ENCODE measurements at regions not wholly inside any gene's neighbourhood (a gene's known extent, or its start where the extent isn't known, plus 50 kb on each side); places are given as distances from the start of the nearest gene placed in this dataset.

DNA sequence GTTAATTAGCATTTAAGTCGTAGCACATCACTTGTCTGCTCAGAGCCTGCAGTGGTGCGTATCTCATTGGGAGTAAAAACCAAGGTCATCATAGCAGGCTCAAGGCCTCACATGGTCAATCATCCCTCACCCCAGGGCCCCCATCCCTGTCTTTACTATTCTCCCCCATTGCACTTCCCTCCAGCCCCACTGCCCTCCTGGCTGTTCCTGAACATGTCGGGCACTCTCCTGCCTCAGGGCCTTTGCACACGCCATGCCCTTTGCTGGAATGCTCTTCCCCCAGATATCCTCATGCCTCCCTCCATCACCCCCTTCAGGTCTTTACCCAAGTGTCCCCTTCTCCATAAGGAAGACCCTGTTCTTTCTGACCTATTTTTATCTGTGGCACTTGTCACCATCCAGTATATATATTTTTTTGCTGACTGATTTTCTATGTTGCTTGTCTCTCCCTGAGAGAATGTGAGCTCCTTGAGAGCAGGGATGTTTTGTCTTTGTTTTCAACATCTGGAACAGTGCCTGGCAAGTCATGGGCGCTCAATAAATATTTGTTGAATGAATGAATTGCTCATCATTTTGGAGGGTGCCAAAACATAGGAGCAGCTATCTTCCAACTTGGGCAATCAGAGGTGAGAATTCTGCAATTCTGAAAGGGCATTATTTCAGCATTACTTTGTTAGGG lies 74.1 kb upstream of the POU3F1 start:
- Histone ChIP-seq H3K27me3 (peaks cover 13% of the 10 kb centered on the region), H3K4me1 (no peaks in the 10 kb centered on the region), H3K9me3 (no peaks in the 10 kb centered on the region), H3K4me3 (no peak overlapping the region), H3K27ac (no peak overlapping the region), H3K36me3 (no peaks in the 10 kb centered on the region)
- ATAC-seq = no peak
- TF ChIP-seq CTCF (IDR thresholded peaks at IDR 0.05) = no peak
- no peak for TF ChIP-seq POLR2AphosphoS5 (IDR thresholded peaks at IDR 0.05)
- TF ChIP-seq EP300 (IDR thresholded peaks at IDR 0.05) = no peak
- no peak for TF ChIP-seq POLR2A (IDR thresholded peaks at IDR 0.05)
- WGBS, 2 donors (ENCODE audit: low coverage in 1 of 2) = 76 to 98% methylated on average over 5 of the region's 5 CpGs

DNA sequence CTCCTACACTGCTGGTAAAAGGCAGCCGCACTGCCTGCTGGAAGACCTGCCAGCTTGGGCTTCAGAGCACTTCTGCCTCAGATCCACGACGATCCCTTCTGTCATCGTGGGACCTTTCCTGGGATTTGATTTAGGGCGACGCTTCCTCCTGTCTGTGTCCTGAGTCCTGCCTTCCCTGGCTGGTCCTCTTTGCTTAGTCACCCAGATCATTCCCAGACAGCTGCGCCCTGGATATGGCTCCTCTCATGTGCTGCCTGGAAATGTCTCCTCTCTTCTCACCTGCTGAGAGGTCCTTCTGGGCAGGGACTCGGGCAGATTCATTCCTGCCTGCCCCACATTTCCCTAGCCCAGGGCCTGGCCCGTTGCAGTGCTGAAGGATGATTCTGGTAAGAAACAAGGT lies 72.4 kb upstream of the POU3F1 start:
- H3K27ac ChIP-seq = no peak overlapping the region
- peaks cover 4% of the 10 kb centered on the region for H3K27me3 ChIP-seq
- 69 to 82% methylated on average over 7 of the region's 9 CpGs for WGBS, 2 donors (ENCODE audit: low coverage in 1 of 2)
- H3K9me3 ChIP-seq = no peaks in the 10 kb centered on the region
- no peaks in the 10 kb centered on the region for H3K36me3 ChIP-seq
- H3K4me1 ChIP-seq = peaks cover 0 to 4% (median 0%) of the 10 kb centered on the region in 3 donors
- H3K4me3 ChIP-seq = no peak overlapping the region
- ATAC-seq = no peak
- TF ChIP-seq POLR2AphosphoS5 (IDR thresholded peaks at IDR 0.05) = no peak
- no peak for TF ChIP-seq CTCF (IDR thresholded peaks at IDR 0.05)
- TF ChIP-seq POLR2A (IDR thresholded peaks at IDR 0.05) = no peak
- no peak for TF ChIP-seq EP300 (IDR thresholded peaks at IDR 0.05)

- H3K4me3 ChIP-seq = no peak overlapping the region
- WGBS, 2 donors (ENCODE audit: low coverage in 1 of 2) = 20% methylated on average over 1 of the region's 11 CpGs; no CpG with 5 or more reads in 1 of the 2 donors
- no peak overlapping the region for H3K27ac ChIP-seq
- no peaks in the 10 kb centered on the region for H3K27me3 ChIP-seq
- no peaks in the 10 kb centered on the region for H3K36me3 ChIP-seq
- peaks cover 0 to 4% (median 0%) of the 10 kb centered on the region in 3 donors for H3K4me1 ChIP-seq
- no peak for TF ChIP-seq POLR2AphosphoS5 (IDR thresholded peaks at IDR 0.05)
- no peak for TF ChIP-seq CTCF (IDR thresholded peaks at IDR 0.05)
- TF ChIP-seq POLR2A (IDR thresholded peaks at IDR 0.05) = no peak
- TF ChIP-seq EP300 (IDR thresholded peaks at IDR 0.05) = no peak
- H3K9me3 ChIP-seq = no peaks in the 10 kb centered on the region
- ATAC-seq = no peak
Measured at GRCh38 chr1:38117444-38117887, 70.9 kb upstream of the POU3F1 start.

DNA sequence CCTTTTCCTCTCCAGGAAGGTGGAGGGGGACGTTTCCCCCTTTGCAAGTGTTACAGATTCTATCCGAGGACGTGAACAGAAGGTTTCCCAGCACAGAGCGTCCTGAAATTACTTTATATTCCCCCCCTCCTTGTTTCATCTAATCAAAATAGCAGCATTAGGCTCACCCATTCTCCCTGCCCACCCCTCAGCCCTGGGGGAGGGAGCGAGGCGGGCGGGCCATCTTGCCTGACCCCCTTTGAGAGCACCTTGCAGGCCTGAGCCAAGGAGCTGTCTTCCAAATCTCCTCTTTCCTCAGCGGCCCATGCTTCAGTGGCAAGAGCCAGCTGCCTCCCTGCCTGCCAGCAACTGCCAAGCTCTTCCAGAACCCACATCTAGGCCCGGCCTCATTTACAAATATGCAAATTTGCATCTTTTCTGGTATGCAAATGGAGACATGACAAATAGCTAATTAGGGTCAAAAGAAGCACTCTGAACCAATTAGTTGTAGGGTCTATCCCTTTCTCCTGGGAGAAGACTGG lies 69.1 kb upstream of the POU3F1 start:
- WGBS, 2 donors (ENCODE audit: low coverage in 1 of 2) = 60 to 92% methylated on average over 5 to 6 of the region's 9 CpGs
- Histone ChIP-seq H3K4me1 (peaks cover 0 to 4% (median 0%) of the 10 kb centered on the region in 3 donors), H3K27me3 (no peaks in the 10 kb centered on the region), H3K4me3 (no peak overlapping the region), H3K36me3 (no peaks in the 10 kb centered on the region), H3K9me3 (no peaks in the 10 kb centered on the region), H3K27ac (no peak overlapping the region)
- no peak for ATAC-seq
- TF ChIP-seq EP300 (IDR thresholded peaks at IDR 0.05) (no peak), POLR2AphosphoS5 (IDR thresholded peaks at IDR 0.05) (no peak), CTCF (IDR thresholded peaks at IDR 0.05) (no peak), POLR2A (IDR thresholded peaks at IDR 0.05) (no peak)

GRCh38 chr1:38115226-38115625 lies 68.6 kb upstream of the POU3F1 start:
- WGBS, 2 donors (ENCODE audit: low coverage in 1 of 2) = 87 to 92% methylated on average over 5 to 10 of the region's 15 CpGs
- H3K27ac ChIP-seq = no peak overlapping the region

More at GRCh38 chr1:38115226-38115625, 68.6 kb upstream of the POU3F1 start:
- ATAC-seq = no peak
- Histone ChIP-seq H3K9me3 (peaks cover 0 to 3% (median 0%) of the 10 kb centered on the region in 3 donors), H3K4me3 (no peak overlapping the region), H3K4me1 (peaks cover 0 to 4% (median 0%) of the 10 kb centered on the region in 3 donors), H3K36me3 (no peaks in the 10 kb centered on the region), H3K27me3 (no peaks in the 10 kb centered on the region)
- TF ChIP-seq POLR2A (IDR thresholded peaks at IDR 0.05) (no peak), CTCF (IDR thresholded peaks at IDR 0.05) (no peak), POLR2AphosphoS5 (IDR thresholded peaks at IDR 0.05) (no peak), EP300 (IDR thresholded peaks at IDR 0.05) (no peak)
